BJ (cell line): ENCODE measurements at regions not wholly inside any gene's neighbourhood (a gene's known extent, or its start where the extent isn't known, plus 50 kb on each side); places are given as distances from the start of the nearest gene placed in this dataset.
"Not testable (repeated sequence)": the region's sequence is repeated elsewhere in the genome, so short reads cannot be mapped to it uniquely, and the experiment has no call there.

ENCODE experiments used
- CTCF ChIA-PET: fragments of 350-600 bp; formaldehyde crosslinking; extraction: SDS; loops from one replicate; lab custom pipeline; 2021; ENCODE audit warnings: antibody characterized with exemption, inconsistent platforms; lab: Yijun Ruan, JAX
- POLR2A ChIA-PET: fragments of 300-600 bp; sonication (Branson Sonifier 250); formaldehyde crosslinking; extraction: SDS; loops from one replicate; lab custom pipeline; 2021; ENCODE audit warnings: antibody characterized with exemption; lab: Charles Lee
- DNase-seq: peaks from one replicate; pipeline ENCODE4 v3.0.0-alpha.2; 2011; ENCODE audit warnings: low read depth
- H3K27me3 ChIP-seq: 2 replicates; pipeline ENCODE4 v1.6.0; 2011; ENCODE audit warnings: low read length; ENCODE audit not compliant: control insufficient read depth, insufficient read depth
- H3K36me3 ChIP-seq: 2 replicates; pipeline ENCODE4 v1.5.1; 2011; ENCODE audit warnings: low read length; ENCODE audit not compliant: control insufficient read depth, insufficient read depth
- H3K4me3 ChIP-seq: 2 replicates; pipeline ENCODE4 v1.5.1; 2011; ENCODE audit warnings: low read depth, mild to moderate bottlenecking, control low read depth, low read length
- TF ChIP-seq, protein P1 (sequence below): IDR thresholded peaks from 2 replicates; pipeline ENCODE4 v1.5.1; 2011; ENCODE audit warnings: low read depth, mild to moderate bottlenecking, control low read depth, inconsistent platforms, low read length, moderate library complexity; ENCODE audit not compliant: insufficient read depth

DNA sequence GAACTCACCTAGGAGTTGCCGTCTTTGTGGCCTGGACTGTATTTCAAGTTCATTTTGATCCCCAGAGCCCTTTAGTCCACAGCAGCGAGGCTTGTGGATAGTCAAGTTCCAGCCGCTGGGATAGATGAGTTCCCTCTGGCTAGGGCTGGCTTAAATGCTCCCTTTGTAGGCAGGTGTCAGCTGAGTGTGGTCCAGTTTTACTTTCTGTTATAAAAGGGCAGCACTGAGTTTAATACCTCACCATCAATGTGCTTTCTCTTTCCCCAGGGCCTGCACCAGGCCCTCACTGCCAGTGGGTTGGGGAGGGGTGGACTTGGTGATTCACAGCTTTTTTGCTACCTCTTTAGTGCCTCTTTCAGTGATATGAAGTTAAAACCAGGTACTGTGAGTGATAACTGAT is 188.2 kb downstream of the SLCO4C1 start:
- DNase-seq: no peak
- no peaks in the 10 kb centered on the region for H3K27me3 ChIP-seq
- POLR2A ChIA-PET: no interaction called here
- no peaks in the 10 kb centered on the region for H3K36me3 ChIP-seq
- TF ChIP-seq, protein P1, sequence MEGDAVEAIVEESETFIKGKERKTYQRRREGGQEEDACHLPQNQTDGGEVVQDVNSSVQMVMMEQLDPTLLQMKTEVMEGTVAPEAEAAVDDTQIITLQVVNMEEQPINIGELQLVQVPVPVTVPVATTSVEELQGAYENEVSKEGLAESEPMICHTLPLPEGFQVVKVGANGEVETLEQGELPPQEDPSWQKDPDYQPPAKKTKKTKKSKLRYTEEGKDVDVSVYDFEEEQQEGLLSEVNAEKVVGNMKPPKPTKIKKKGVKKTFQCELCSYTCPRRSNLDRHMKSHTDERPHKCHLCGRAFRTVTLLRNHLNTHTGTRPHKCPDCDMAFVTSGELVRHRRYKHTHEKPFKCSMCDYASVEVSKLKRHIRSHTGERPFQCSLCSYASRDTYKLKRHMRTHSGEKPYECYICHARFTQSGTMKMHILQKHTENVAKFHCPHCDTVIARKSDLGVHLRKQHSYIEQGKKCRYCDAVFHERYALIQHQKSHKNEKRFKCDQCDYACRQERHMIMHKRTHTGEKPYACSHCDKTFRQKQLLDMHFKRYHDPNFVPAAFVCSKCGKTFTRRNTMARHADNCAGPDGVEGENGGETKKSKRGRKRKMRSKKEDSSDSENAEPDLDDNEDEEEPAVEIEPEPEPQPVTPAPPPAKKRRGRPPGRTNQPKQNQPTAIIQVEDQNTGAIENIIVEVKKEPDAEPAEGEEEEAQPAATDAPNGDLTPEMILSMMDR: no peak
- H3K4me3 ChIP-seq: no peak overlapping the region
- CTCF ChIA-PET: no interaction called here

GRCh38 chr5:102106599-102106998 is 189.5 kb downstream of the SLCO4C1 start:
- DNase-seq: no peak
- CTCF ChIA-PET: no interaction called here
- Histone ChIP-seq H3K4me3 (no peak overlapping the region), H3K27me3 (no peaks in the 10 kb centered on the region), H3K36me3 (no peaks in the 10 kb centered on the region)
- TF ChIP-seq, protein P1: no peak
- POLR2A ChIA-PET: no interaction called here

- POLR2A ChIA-PET: no interaction called here
- DNase-seq: no peak
- H3K27me3 ChIP-seq: no peaks in the 10 kb centered on the region
- no peak overlapping the region for H3K4me3 ChIP-seq
- CTCF ChIA-PET: no interaction called here
- no peaks in the 10 kb centered on the region for H3K36me3 ChIP-seq
- TF ChIP-seq, protein P1: no peak
Measured at GRCh38 chr5:102099766-102100331, 196.2 kb downstream of the SLCO4C1 start.

DNA sequence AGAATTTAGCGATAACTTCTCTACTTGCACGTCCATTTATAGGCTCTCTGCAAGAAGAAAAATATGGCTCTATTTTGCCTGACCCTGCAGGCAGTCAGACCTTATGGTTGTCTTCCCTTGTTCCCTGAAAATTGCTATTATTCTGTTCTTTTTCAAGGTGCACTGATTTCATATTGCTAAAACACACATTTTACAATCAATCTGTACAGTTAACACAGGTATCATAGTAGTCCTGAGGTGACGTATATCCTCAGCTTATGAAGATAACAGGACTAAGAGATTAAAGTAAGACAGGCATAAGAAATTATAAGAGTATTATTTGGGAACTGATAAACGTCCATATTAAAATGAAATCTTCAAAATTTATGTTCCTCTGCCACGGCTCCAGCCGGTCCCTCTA is 197.0 kb downstream of the SLCO4C1 start:
- CTCF ChIA-PET, H3K4me3 ChIP-seq, DNase-seq, H3K36me3 ChIP-seq, H3K27me3 ChIP-seq, POLR2A ChIA-PET: not testable (repeated sequence)

DNA sequence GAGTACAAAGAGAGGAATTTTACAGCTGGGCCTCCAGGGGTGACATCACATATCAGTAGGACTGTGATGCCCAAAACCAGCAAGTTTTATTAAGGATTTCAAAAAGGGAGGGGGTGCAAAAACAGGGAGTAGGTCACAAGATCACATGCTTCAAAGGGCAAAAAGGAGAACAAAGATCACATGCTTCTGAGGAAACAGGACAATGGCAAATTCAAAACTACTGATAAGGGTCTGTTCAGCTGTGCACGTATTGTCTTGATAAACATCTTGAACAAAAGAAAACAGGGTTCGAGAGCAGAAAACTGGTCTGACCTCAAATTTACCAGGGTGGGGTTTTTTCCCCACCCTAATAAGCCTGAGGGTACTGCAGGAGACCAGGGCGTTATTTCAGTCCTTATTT is 197.5 kb downstream of the SLCO4C1 start:
- CTCF ChIA-PET, H3K27me3 ChIP-seq, H3K36me3 ChIP-seq, H3K4me3 ChIP-seq, DNase-seq, POLR2A ChIA-PET: not testable (repeated sequence)

DNA sequence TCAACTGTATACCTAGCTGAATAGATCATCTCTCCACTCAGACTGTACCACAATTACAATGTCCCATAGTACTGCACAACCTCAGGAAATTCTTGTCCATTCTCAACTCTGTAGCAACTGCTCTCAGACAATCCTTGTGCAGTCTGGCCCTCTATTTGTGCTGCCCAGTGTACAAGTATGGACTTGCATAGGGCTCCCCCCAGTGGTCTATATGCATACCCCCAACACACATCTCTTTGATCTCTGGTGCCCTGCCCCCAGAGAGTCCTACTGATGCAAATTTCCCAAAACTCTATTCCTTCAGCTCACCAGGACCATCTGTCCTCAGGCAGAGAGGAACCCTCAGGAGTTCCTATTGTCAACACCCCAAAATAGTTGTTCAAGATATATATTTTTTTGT is 205.3 kb downstream of the SLCO4C1 start:
- H3K4me3 ChIP-seq: no peak overlapping the region
- TF ChIP-seq, protein P1: no peak
- CTCF ChIA-PET: no interaction called here
- POLR2A ChIA-PET: no interaction called here
- H3K27me3 ChIP-seq: no peaks in the 10 kb centered on the region
- DNase-seq: no peak
- no peaks in the 10 kb centered on the region for H3K36me3 ChIP-seq
